ENCODE measurements at regions not wholly inside any gene's neighbourhood (a gene's known extent, or its start where the extent isn't known, plus 50 kb on each side); places are given as distances from the start of the nearest gene placed in this dataset.

GRCh38 chr12:77736219-77736965 is 94.3 kb upstream of the NAV3 start:
- no peaks in the 10 kb centered on the region for H3K27me3 Mint-ChIP-seq
- H3K9me3 Mint-ChIP-seq: peaks cover 10% of the 10 kb centered on the region
- TF ChIP-seq, protein P1, sequence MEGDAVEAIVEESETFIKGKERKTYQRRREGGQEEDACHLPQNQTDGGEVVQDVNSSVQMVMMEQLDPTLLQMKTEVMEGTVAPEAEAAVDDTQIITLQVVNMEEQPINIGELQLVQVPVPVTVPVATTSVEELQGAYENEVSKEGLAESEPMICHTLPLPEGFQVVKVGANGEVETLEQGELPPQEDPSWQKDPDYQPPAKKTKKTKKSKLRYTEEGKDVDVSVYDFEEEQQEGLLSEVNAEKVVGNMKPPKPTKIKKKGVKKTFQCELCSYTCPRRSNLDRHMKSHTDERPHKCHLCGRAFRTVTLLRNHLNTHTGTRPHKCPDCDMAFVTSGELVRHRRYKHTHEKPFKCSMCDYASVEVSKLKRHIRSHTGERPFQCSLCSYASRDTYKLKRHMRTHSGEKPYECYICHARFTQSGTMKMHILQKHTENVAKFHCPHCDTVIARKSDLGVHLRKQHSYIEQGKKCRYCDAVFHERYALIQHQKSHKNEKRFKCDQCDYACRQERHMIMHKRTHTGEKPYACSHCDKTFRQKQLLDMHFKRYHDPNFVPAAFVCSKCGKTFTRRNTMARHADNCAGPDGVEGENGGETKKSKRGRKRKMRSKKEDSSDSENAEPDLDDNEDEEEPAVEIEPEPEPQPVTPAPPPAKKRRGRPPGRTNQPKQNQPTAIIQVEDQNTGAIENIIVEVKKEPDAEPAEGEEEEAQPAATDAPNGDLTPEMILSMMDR (IDR thresholded peaks at IDR 0.05): no peak
- intact Hi-C loops (cut with micrococcal nuclease): no loop called here
- no peaks in the 10 kb centered on the region for H3K36me3 Mint-ChIP-seq (ENCODE audit: low read depth)
- POLR2A ChIA-PET: no interaction called here
- no peak overlapping the region for H3K27ac Mint-ChIP-seq
- no peak for ATAC-seq
- no peak overlapping the region for H3K4me3 Mint-ChIP-seq
- CTCF ChIA-PET: no interaction called here
- H3K4me1 Mint-ChIP-seq (ENCODE audit: low read depth): no peaks in the 10 kb centered on the region
- no peak for DNase-seq

DNA sequence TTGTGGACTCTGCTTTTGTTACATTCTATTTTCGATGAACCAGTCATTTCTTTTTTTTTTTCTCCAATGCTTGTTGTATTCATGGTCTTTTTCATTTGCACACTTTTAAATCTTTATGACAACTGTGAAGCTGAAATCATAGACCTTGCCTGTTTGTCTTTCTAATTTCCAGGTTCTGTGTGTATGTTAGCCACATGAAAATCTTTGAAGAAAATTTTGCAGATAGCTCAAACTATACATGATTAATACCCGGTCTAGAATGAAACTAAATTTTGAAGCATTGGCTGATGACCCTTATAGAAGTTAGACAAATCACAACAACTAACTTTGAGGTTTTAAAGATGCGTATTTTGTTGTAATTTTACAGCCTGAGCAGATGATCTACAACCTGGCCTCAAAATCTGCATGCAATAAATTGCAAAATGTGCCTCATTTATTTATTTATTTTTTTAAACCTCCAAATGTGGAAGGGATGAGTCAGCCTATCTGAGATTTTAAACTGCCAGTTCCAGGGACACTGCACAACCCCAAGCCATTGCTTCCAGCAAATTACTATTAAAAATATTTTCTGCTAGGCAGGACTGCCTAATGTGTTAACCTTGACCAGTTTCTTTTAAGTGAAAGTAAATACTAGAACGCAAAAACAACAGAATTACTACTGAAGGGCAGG is 96.3 kb upstream of the NAV3 start:
- TF ChIP-seq, protein P1 (IDR thresholded peaks at IDR 0.05): no peak
- H3K4me1 Mint-ChIP-seq (ENCODE audit: low read depth): no peaks in the 10 kb centered on the region
- ATAC-seq: no peak
- DNase-seq: no peak
- H3K27me3 Mint-ChIP-seq: no peaks in the 10 kb centered on the region
- ChIA-PET POLR2A (no interaction called here), CTCF (no interaction called here)
- no peaks in the 10 kb centered on the region for H3K36me3 Mint-ChIP-seq (ENCODE audit: low read depth)
- intact Hi-C loops (cut with micrococcal nuclease): no loop called here
- no peak overlapping the region for H3K27ac Mint-ChIP-seq
- no peak overlapping the region for H3K4me3 Mint-ChIP-seq
- peaks cover 10% of the 10 kb centered on the region for H3K9me3 Mint-ChIP-seq

DNA sequence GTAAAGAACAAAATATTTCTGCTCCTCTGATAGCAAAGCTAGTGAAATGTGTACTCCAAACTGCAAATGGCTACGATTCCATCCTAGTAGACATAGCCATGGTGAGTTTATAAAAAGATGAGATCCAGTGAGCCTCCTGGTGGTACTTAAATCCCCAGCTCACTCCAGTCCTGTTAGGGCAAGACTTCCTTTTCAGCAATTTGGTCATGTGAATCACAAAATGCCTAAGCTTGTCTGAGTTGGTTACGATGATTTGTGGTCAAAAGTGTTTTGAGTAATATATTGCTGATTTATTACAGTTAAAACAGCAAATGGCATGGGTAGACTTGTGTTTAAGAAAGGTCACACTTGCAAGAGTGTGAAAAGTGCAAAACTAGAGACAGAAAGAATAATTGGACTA is 102.7 kb upstream of the NAV3 start:
- ChIA-PET CTCF (no interaction called here), POLR2A (no interaction called here)
- ATAC-seq: no peak
- TF ChIP-seq, protein P1 (IDR thresholded peaks at IDR 0.05): no peak
- Mint-ChIP-seq H3K4me1 (ENCODE audit: low read depth) (no peaks in the 10 kb centered on the region), H3K27ac (no peak overlapping the region), H3K36me3 (ENCODE audit: low read depth) (no peaks in the 10 kb centered on the region), H3K27me3 (no peaks in the 10 kb centered on the region), H3K4me3 (no peak overlapping the region), H3K9me3 (peaks cover 2% of the 10 kb centered on the region)
- no peak for DNase-seq
- intact Hi-C loops (cut with micrococcal nuclease): no loop called here

- Mint-ChIP-seq H3K27me3 (no peaks in the 10 kb centered on the region), H3K9me3 (peaks cover 2% of the 10 kb centered on the region), H3K4me1 (ENCODE audit: low read depth) (no peaks in the 10 kb centered on the region), H3K36me3 (ENCODE audit: low read depth) (no peaks in the 10 kb centered on the region), H3K4me3 (no peak overlapping the region), H3K27ac (no peak overlapping the region)
- DNase-seq (no peak), ATAC-seq (no peak)
- intact Hi-C loops (cut with micrococcal nuclease): no loop called here
- CTCF ChIA-PET: no interaction called here
- TF ChIP-seq, protein P1 (IDR thresholded peaks at IDR 0.05): no peak
- POLR2A ChIA-PET: no interaction called here
Measured at GRCh38 chr12:77727442-77728001, 103.2 kb upstream of the NAV3 start.

DNA sequence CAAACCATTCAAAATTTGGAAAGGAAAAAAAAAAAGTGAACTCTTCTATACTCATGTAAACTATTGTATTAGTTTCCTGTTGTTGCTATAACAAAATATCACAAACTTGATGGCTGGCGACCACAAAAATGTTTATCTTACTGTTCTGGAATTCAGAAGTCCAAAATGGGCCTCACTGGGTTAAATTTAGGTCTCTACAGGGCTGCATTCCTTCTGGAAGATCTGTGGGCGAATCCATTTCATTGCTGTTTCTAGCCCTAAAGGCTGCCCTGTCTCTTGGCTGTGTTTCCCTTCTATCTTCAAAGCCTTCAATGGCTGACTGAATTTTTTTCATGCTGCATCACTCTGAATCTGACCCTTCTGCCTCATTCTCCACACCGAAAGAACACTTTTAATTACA is 105.1 kb upstream of the NAV3 start:
- DNase-seq (no peak), ATAC-seq (no peak)
- Mint-ChIP-seq H3K27me3 (no peaks in the 10 kb centered on the region), H3K27ac (no peak overlapping the region), H3K36me3 (ENCODE audit: low read depth) (no peaks in the 10 kb centered on the region), H3K9me3 (peaks cover 2% of the 10 kb centered on the region), H3K4me3 (no peak overlapping the region), H3K4me1 (ENCODE audit: low read depth) (no peaks in the 10 kb centered on the region)
- ChIA-PET POLR2A (no interaction called here), CTCF (no interaction called here)
- TF ChIP-seq, protein P1 (IDR thresholded peaks at IDR 0.05): no peak
- intact Hi-C loops (cut with micrococcal nuclease): no loop called here
